ENCODE measurements at regions not wholly inside any gene's neighbourhood (a gene's known extent, or its start where the extent isn't known, plus 50 kb on each side); places are given as distances from the start of the nearest gene placed in this dataset.

DNA sequence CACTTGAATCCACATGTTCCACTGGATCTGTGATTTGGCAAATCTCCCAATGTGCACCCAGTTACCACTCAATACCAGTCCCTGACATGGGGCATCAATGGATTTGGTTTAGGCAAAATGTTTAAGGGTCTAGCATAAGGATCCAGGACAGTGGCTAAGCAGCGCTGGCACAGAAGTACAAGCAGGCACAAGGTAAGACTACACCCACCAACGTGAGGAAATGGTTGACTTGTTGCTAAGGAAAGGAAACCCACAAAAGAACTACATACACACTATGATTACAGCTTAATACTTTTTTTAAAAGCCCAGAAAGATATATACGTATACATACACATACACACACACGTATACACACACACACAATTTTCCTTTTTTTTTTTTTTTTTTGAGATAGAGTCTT, 79.0 kb downstream of the DNAAF9 start:
- Histone ChIP-seq H3K36me3 (ENCODE audit: control insufficient read depth in 2 of 3, insufficient read depth in 3 of 3, low read length in 3 of 3) (peaks cover 2 to 49% (median 35%) of the 10 kb centered on the region in 3 donors), H3K4me1 (ENCODE audit: control insufficient read depth in 2 of 3, insufficient read depth in 2 of 3, low read depth in 1 of 3, low read length in 3 of 3) (no peaks in the 10 kb centered on the region), H3K9ac (ENCODE audit: low read length in 3 of 3) (no peak overlapping the region), H3K27ac (ENCODE audit: low read depth in 2 of 2, low read length in 2 of 2) (no peak overlapping the region), H3K9me3 (ENCODE audit: control insufficient read depth in 2 of 3, insufficient read depth in 1 of 3, low read length in 3 of 3) (no peaks in the 10 kb centered on the region), H3K4me3 (ENCODE audit: low read length in 3 of 3) (no peak overlapping the region), H3K27me3 (ENCODE audit: control insufficient read depth, insufficient read depth, low read length) (no peaks in the 10 kb centered on the region)
- intact Hi-C loops (cut with DNase I): no loop called here
- FAIRE-seq (no peak), DNase-seq (no peak)
- no peak for TF ChIP-seq CTCF (IDR thresholded peaks at IDR 0.05; ENCODE audit: borderline replicate concordance, extremely low read depth, insufficient read depth)

DNA sequence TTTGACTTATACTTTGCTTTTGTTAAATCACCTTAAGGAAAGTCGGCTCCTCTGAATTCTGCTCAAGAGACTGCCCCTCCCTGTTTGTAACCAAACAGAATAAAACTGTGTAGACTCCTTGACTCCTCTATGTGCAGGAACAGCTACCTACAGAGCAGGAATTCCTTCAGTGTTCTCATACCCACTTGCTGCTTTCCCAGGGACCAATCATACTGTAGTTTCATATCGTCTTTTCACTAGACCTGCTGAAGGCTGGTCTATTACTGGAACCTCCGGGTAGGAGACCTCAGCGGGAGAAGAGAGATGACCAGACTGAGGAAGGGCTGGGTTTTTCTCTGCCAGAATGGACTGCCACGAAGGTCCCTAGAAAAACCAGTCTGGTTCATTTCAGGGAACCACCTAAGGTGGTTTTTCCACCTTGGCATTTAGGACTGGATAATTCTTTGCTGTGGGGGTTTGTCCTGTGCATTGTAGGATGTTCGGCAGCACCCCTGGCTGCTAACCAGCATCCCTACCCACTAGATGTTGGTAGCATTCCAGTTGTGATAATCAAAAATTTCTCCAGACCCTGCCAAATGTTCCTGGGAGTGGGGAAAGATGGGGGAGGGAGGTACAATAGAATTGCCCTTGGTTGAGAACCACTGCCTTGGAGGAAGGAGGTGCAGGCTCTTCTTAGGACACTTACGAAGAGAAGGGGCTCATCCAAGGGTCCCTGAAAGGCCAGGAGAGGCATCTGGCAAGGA, 80.5 kb downstream of the DNAAF9 start:
- no peaks in the 10 kb centered on the region for H3K27me3 ChIP-seq (ENCODE audit: control insufficient read depth, insufficient read depth, low read length)
- H3K9me3 ChIP-seq (ENCODE audit: control insufficient read depth in 2 of 3, insufficient read depth in 1 of 3, low read length in 3 of 3): no peaks in the 10 kb centered on the region
- no peak for TF ChIP-seq CTCF (IDR thresholded peaks at IDR 0.05; ENCODE audit: borderline replicate concordance, extremely low read depth, insufficient read depth)
- no peak for FAIRE-seq
- no peak overlapping the region for H3K9ac ChIP-seq (ENCODE audit: low read length in 3 of 3)
- H3K27ac ChIP-seq (ENCODE audit: low read depth in 2 of 2, low read length in 2 of 2): no peak overlapping the region
- H3K4me3 ChIP-seq (ENCODE audit: low read length in 3 of 3): no peak overlapping the region
- no peaks in the 10 kb centered on the region for H3K4me1 ChIP-seq (ENCODE audit: control insufficient read depth in 2 of 3, insufficient read depth in 2 of 3, low read depth in 1 of 3, low read length in 3 of 3)
- intact Hi-C loops (cut with DNase I): no loop called here
- peaks cover 2 to 52% (median 38%) of the 10 kb centered on the region in 3 donors for H3K36me3 ChIP-seq (ENCODE audit: control insufficient read depth in 2 of 3, insufficient read depth in 3 of 3, low read length in 3 of 3)
- no peak for DNase-seq

- Histone ChIP-seq H3K9me3 (ENCODE audit: control insufficient read depth in 2 of 3, insufficient read depth in 1 of 3, low read length in 3 of 3) (no peaks in the 10 kb centered on the region), H3K9ac (ENCODE audit: low read length in 3 of 3) (no peak overlapping the region), H3K27me3 (ENCODE audit: control insufficient read depth, insufficient read depth, low read length) (no peaks in the 10 kb centered on the region), H3K4me1 (ENCODE audit: control insufficient read depth in 2 of 3, insufficient read depth in 2 of 3, low read depth in 1 of 3, low read length in 3 of 3) (no peaks in the 10 kb centered on the region), H3K4me3 (ENCODE audit: low read length in 3 of 3) (no peak overlapping the region), H3K27ac (ENCODE audit: low read depth in 2 of 2, low read length in 2 of 2) (no peak overlapping the region), H3K36me3 (ENCODE audit: control insufficient read depth in 2 of 3, insufficient read depth in 3 of 3, low read length in 3 of 3) (peaks cover 5 to 54% (median 45%) of the 10 kb centered on the region in 3 donors)
- DNase-seq (no peak), FAIRE-seq (no peak)
- TF ChIP-seq CTCF (IDR thresholded peaks at IDR 0.05; ENCODE audit: borderline replicate concordance, extremely low read depth, insufficient read depth): no peak
- intact Hi-C loops (cut with DNase I): no loop called here
Measured at GRCh38 chr20:3325864-3326263, 81.6 kb downstream of the DNAAF9 start.
